MM.1S (cell line): ENCODE measurements at regions not wholly inside any gene's neighbourhood (a gene's known extent, or its start where the extent isn't known, plus 50 kb on each side); places are given as distances from the start of the nearest gene placed in this dataset.

ENCODE experiments used
- DNase-seq: peaks from one replicate; pipeline ENCODE4 v3.0.0-alpha.2; 2015
- H2AFZ ChIP-seq: fragments of 300-600 bp; sonication (generic); 2 replicates; pipeline ENCODE4 v1.6.0; 2016; ENCODE audit warnings: antibody characterized with exemption, low read length
- H3F3A ChIP-seq: fragments of 300-600 bp; sonication (generic); 2 replicates; pipeline ENCODE4 v1.6.1; 2016; ENCODE audit warnings: mild to moderate bottlenecking, antibody characterized with exemption, low read length, moderate library complexity, mixed read lengths; ENCODE audit not compliant: insufficient read depth
- H3K27ac ChIP-seq: fragments of 300-600 bp; sonication (generic); 2 replicates; pipeline ENCODE4 v1.5.1; 2016; ENCODE audit warnings: mild to moderate bottlenecking, low read length
- H3K27me3 ChIP-seq: fragments of 300-600 bp; sonication (generic); replicated peaks from 2 replicates; pipeline ENCODE4 v1.6.0; 2016; ENCODE audit warnings: low read length; ENCODE audit not compliant: insufficient read depth
- H3K36me3 ChIP-seq: fragments of 300-600 bp; sonication (generic); replicated peaks from 2 replicates; pipeline ENCODE4 v1.6.1; 2016; ENCODE audit warnings: mild to moderate bottlenecking, low read length, mixed read lengths; ENCODE audit not compliant: insufficient read depth
- H3K4me1 ChIP-seq: fragments of 300-600 bp; sonication (generic); 2 replicates; pipeline ENCODE4 v1.6.1; 2016; ENCODE audit warnings: low read length, mixed read lengths
- H3K4me2 ChIP-seq: fragments of 300-600 bp; sonication (generic); 2 replicates; pipeline ENCODE4 v1.6.0; 2016; ENCODE audit warnings: low read depth, low read length
- H3K4me3 ChIP-seq: fragments of 300-600 bp; sonication (generic); 2 replicates; pipeline ENCODE4 v1.5.1; 2016; ENCODE audit warnings: low read length, mixed read lengths
- H3K79me2 ChIP-seq: fragments of 300-600 bp; sonication (generic); 2 replicates; pipeline ENCODE4 v1.6.1; 2016; ENCODE audit warnings: mixed run types, low read length, mixed read lengths
- H3K9ac ChIP-seq: fragments of 300-600 bp; sonication (generic); 2 replicates; pipeline ENCODE4 v1.6.1; 2016; ENCODE audit warnings: low read length, mixed read lengths
- H3K9me2 ChIP-seq: fragments of 300-600 bp; sonication (generic); replicated peaks from 2 replicates; pipeline ENCODE4 v1.6.1; 2016; ENCODE audit warnings: mild to moderate bottlenecking, low read length, mixed read lengths; ENCODE audit not compliant: insufficient read depth
- H3K9me3 ChIP-seq: fragments of 300-600 bp; sonication (generic); replicated peaks from 2 replicates; pipeline ENCODE4 v1.6.1; 2016; ENCODE audit warnings: mild to moderate bottlenecking, low read length, mixed read lengths; ENCODE audit not compliant: insufficient read depth
- H4K20me1 ChIP-seq: fragments of 300-600 bp; sonication (generic); 2 replicates; pipeline ENCODE4 v1.6.1; 2016; ENCODE audit warnings: mild to moderate bottlenecking, low read length, moderate library complexity, mixed read lengths; ENCODE audit not compliant: insufficient read depth
- CTCF ChIP-seq: fragments of 300-600 bp; sonication (generic); IDR thresholded peaks from 2 replicates; pipeline ENCODE4 v1.5.1; 2016; ENCODE audit warnings: antibody characterized with exemption, low read length, mixed read lengths
- EZH2 ChIP-seq: fragments of 300-600 bp; sonication (generic); optimal IDR thresholded peaks from 2 replicates; pipeline ENCODE3; 2017; ENCODE audit warnings: low read depth, mild to moderate bottlenecking, antibody characterized with exemption, low read length, mixed read lengths
- EZH2phosphoT487 ChIP-seq: fragments of 300-600 bp; sonication (generic); IDR thresholded peaks from 2 replicates; pipeline ENCODE4 v1.6.1; 2018; ENCODE audit warnings: antibody characterized with exemption, low read length

- no peaks in the 10 kb centered on the region for H4K20me1 ChIP-seq
- H3K9me3 ChIP-seq: no peaks in the 10 kb centered on the region
- H3K27ac ChIP-seq: no peak overlapping the region
- no peaks in the 10 kb centered on the region for H3K36me3 ChIP-seq
- no peaks in the 10 kb centered on the region for H3K4me1 ChIP-seq
- no peaks in the 10 kb centered on the region for H3K79me2 ChIP-seq
- no peak for DNase-seq
- H3K27me3 ChIP-seq: no peaks in the 10 kb centered on the region
- TF ChIP-seq CTCF: no peak
- TF ChIP-seq EZH2phosphoT487: no peak
- no peak for TF ChIP-seq EZH2
- no peak overlapping the region for H2AFZ ChIP-seq
- H3K9ac ChIP-seq: no peak overlapping the region
- no peak overlapping the region for H3K4me2 ChIP-seq
- H3K9me2 ChIP-seq: no peaks in the 10 kb centered on the region
- H3K4me3 ChIP-seq: no peak overlapping the region
- H3F3A ChIP-seq: no peaks in the 10 kb centered on the region
These were observed 111.9 kb upstream of the EGFR start for GRCh38 chr7:54906963-54907362.

- Histone ChIP-seq H3K9ac (no peak overlapping the region), H3K79me2 (no peaks in the 10 kb centered on the region), H3K27me3 (no peaks in the 10 kb centered on the region), H2AFZ (no peak overlapping the region), H3K4me3 (no peak overlapping the region), H3K9me3 (no peaks in the 10 kb centered on the region), H3K36me3 (no peaks in the 10 kb centered on the region), H3K9me2 (no peaks in the 10 kb centered on the region), H3F3A (no peaks in the 10 kb centered on the region), H4K20me1 (no peaks in the 10 kb centered on the region), H3K4me2 (no peak overlapping the region), H3K4me1 (no peaks in the 10 kb centered on the region), H3K27ac (no peak overlapping the region)
- TF ChIP-seq EZH2phosphoT487 (no peak), CTCF (no peak), EZH2 (no peak)
- DNase-seq: no peak
These were observed 110.8 kb upstream of the EGFR start for GRCh38 chr7:54907981-54908380.

GRCh38 chr7:54908760-54909438 is 109.9 kb upstream of the EGFR start:
- Histone ChIP-seq H3K4me3 (no peak overlapping the region), H3K79me2 (no peaks in the 10 kb centered on the region), H3K27ac (no peak overlapping the region), H4K20me1 (no peaks in the 10 kb centered on the region), H3K36me3 (no peaks in the 10 kb centered on the region), H3F3A (no peaks in the 10 kb centered on the region), H3K4me1 (no peaks in the 10 kb centered on the region), H3K4me2 (no peak overlapping the region), H2AFZ (no peak overlapping the region), H3K9ac (no peak overlapping the region), H3K9me2 (no peaks in the 10 kb centered on the region), H3K9me3 (no peaks in the 10 kb centered on the region), H3K27me3 (no peaks in the 10 kb centered on the region)
- TF ChIP-seq CTCF: no peak
- DNase-seq: no peak
